Astrocyte (in vitro differentiated cells and primary cell): ENCODE measurements at regions not wholly inside any gene's neighbourhood (a gene's known extent, or its start where the extent isn't known, plus 50 kb on each side); places are given as distances from the start of the nearest gene placed in this dataset.

Source experiments
- DNase-seq: peaks from one replicate; pipeline ENCODE4 v3.0.0-alpha.2; 2010; ENCODE audit warnings: low read depth
- FAIRE-seq: peaks from 2 replicates; lab custom pipeline; 2011; peaks lifted over from hg19 to GRCh38; lab: Jason Lieb, UNC
- H2AFZ ChIP-seq: 2 replicates; pipeline ENCODE4 v1.6.0; 2012; ENCODE audit warnings: low read depth, low read length, inconsistent platforms
- H3K27ac ChIP-seq: 2 replicates; pipeline ENCODE4 v1.5.1; 2011; ENCODE audit warnings: low read depth, low read length, inconsistent platforms
- H3K27me3 ChIP-seq: 2 replicates; pipeline ENCODE4 v1.6.0; 2011; ENCODE audit warnings: low read length, inconsistent platforms; ENCODE audit not compliant: insufficient read depth
- H3K36me3 ChIP-seq: 2 replicates; pipeline ENCODE4 v1.5.1; 2011; ENCODE audit warnings: low read length, inconsistent platforms; ENCODE audit not compliant: insufficient read depth
- H3K4me1 ChIP-seq: 2 replicates; pipeline ENCODE4 v1.5.1; 2011; ENCODE audit warnings: low read length, inconsistent platforms; ENCODE audit not compliant: insufficient read depth
- H3K4me2 ChIP-seq: 2 replicates; pipeline ENCODE4 v1.6.0; 2012; ENCODE audit warnings: low read length, inconsistent platforms
- H3K4me3 ChIP-seq: 2 replicates; pipeline ENCODE4 v1.5.1; 2011; ENCODE audit warnings: low read depth, mild to moderate bottlenecking, low read length, inconsistent platforms; ENCODE audit not compliant: insufficient read depth
- H3K79me2 ChIP-seq: 2 replicates; pipeline ENCODE4 v1.6.0; 2012; ENCODE audit warnings: mild to moderate bottlenecking, low read length, inconsistent platforms; ENCODE audit not compliant: insufficient read depth
- H3K9ac ChIP-seq: 2 replicates; pipeline ENCODE4 v1.6.0; 2012; ENCODE audit warnings: mild to moderate bottlenecking, low read length, inconsistent platforms
- H3K9me3 ChIP-seq: 2 replicates; pipeline ENCODE4 v1.5.1; 2012; ENCODE audit warnings: low read depth, mild to moderate bottlenecking, low read length, inconsistent platforms; ENCODE audit not compliant: insufficient read depth
- H4K20me1 ChIP-seq: 2 replicates; pipeline ENCODE4 v1.6.0; 2012; ENCODE audit warnings: low read length, inconsistent platforms; ENCODE audit not compliant: insufficient read depth
- H3K27ac Mint-ChIP-seq: one replicate; pipeline ENCODE4 v1.8.0; 2021; ENCODE audit warnings: mild to moderate bottlenecking, mixed read lengths; ENCODE audit not compliant: unreplicated experiment
- H3K27me3 Mint-ChIP-seq: one replicate; pipeline ENCODE4 v1.8.0; 2021; ENCODE audit warnings: low read depth, mixed read lengths; ENCODE audit not compliant: unreplicated experiment
- H3K36me3 Mint-ChIP-seq: one replicate; pipeline ENCODE4 v1.8.0; 2021; ENCODE audit warnings: low read depth, mixed read lengths; ENCODE audit not compliant: unreplicated experiment
- H3K4me1 Mint-ChIP-seq: one replicate; pipeline ENCODE4 v1.8.0; 2021; ENCODE audit warnings: low read depth, mixed read lengths; ENCODE audit not compliant: unreplicated experiment
- H3K4me3 Mint-ChIP-seq: one replicate; pipeline ENCODE4 v1.8.0; 2021; ENCODE audit warnings: mild to moderate bottlenecking, moderate library complexity, mixed read lengths; ENCODE audit not compliant: unreplicated experiment
- H3K9me3 Mint-ChIP-seq: one replicate; pipeline ENCODE4 v1.8.0; 2021; ENCODE audit warnings: mild to moderate bottlenecking, mixed read lengths; ENCODE audit not compliant: unreplicated experiment
- CTCF ChIP-seq: IDR thresholded peaks from 2 replicates; pipeline ENCODE4 v1.5.1; 2011; ENCODE audit warnings: low read depth, mild to moderate bottlenecking, inconsistent platforms, low read length, moderate library complexity; ENCODE audit not compliant: insufficient read depth
- EZH2 ChIP-seq: IDR thresholded peaks from 2 replicates; pipeline ENCODE4 v1.6.1; 2012; ENCODE audit warnings: mild to moderate bottlenecking, low read length, inconsistent platforms; ENCODE audit not compliant: insufficient read depth

- Histone ChIP-seq H4K20me1 (no peaks in the 10 kb centered on the region), H3K27me3 (no peaks in the 10 kb centered on the region), H2AFZ (no peak overlapping the region), H3K36me3 (no peaks in the 10 kb centered on the region), H3K9me3 (no peaks in the 10 kb centered on the region), H3K4me1 (no peaks in the 10 kb centered on the region), H3K27ac (no peak overlapping the region), H3K4me2 (no peak overlapping the region), H3K4me3 (no peak overlapping the region), H3K9ac (no peak overlapping the region), H3K79me2 (no peaks in the 10 kb centered on the region)
- FAIRE-seq (no peak), DNase-seq (no peak)
- no peak overlapping the region for H3K4me3 Mint-ChIP-seq
- H3K9me3 Mint-ChIP-seq, result no peaks in the 10 kb centered on the region
- H3K4me1 Mint-ChIP-seq, result peaks cover 2% of the 10 kb centered on the region
- H3K27me3 Mint-ChIP-seq, result no peaks in the 10 kb centered on the region
- no peaks in the 10 kb centered on the region for H3K36me3 Mint-ChIP-seq
- no peak for TF ChIP-seq CTCF
- no peak overlapping the region for H3K27ac Mint-ChIP-seq
These were observed 1188.0 kb downstream of the CDH11 start for GRCh38 chr16:63933841-63934240.

GRCh38 chr16:63928421-63928820, 1193.4 kb downstream of the CDH11 start:
- Histone ChIP-seq H4K20me1 (no peaks in the 10 kb centered on the region), H3K4me1 (no peaks in the 10 kb centered on the region), H3K27ac (no peak overlapping the region), H3K36me3 (no peaks in the 10 kb centered on the region), H3K9ac (no peak overlapping the region), H3K4me2 (no peak overlapping the region), H3K4me3 (no peak overlapping the region), H2AFZ (no peak overlapping the region), H3K79me2 (no peaks in the 10 kb centered on the region), H3K27me3 (no peaks in the 10 kb centered on the region), H3K9me3 (no peaks in the 10 kb centered on the region)
- no peak overlapping the region for H3K27ac Mint-ChIP-seq
- H3K36me3 Mint-ChIP-seq, result no peaks in the 10 kb centered on the region
- H3K9me3 Mint-ChIP-seq, result no peaks in the 10 kb centered on the region
- H3K4me3 Mint-ChIP-seq, result no peak overlapping the region
- H3K27me3 Mint-ChIP-seq, result no peaks in the 10 kb centered on the region
- no peaks in the 10 kb centered on the region for H3K4me1 Mint-ChIP-seq
- FAIRE-seq (no peak), DNase-seq (no peak)
- TF ChIP-seq CTCF (no peak), EZH2 (no peak)

GRCh38 chr16:63925221-63925620, 1196.6 kb downstream of the CDH11 start:
- no peaks in the 10 kb centered on the region for H3K27me3 Mint-ChIP-seq
- H3K9me3 ChIP-seq, result no peaks in the 10 kb centered on the region
- no peaks in the 10 kb centered on the region for H3K36me3 ChIP-seq
- no peaks in the 10 kb centered on the region for H3K27me3 ChIP-seq
- H3K27ac ChIP-seq, result no peak overlapping the region
- FAIRE-seq (no peak), DNase-seq (no peak)
- H3K4me1 ChIP-seq, result no peaks in the 10 kb centered on the region
- no peak overlapping the region for H3K4me3 Mint-ChIP-seq
- no peak overlapping the region for H2AFZ ChIP-seq
- H3K36me3 Mint-ChIP-seq, result no peaks in the 10 kb centered on the region
- H3K4me2 ChIP-seq, result no peak overlapping the region
- H3K27ac Mint-ChIP-seq, result no peak overlapping the region
- peaks cover 12% of the 10 kb centered on the region for H3K4me1 Mint-ChIP-seq
- H3K9me3 Mint-ChIP-seq, result no peaks in the 10 kb centered on the region
- TF ChIP-seq CTCF (no peak), EZH2 (no peak)
- no peak overlapping the region for H3K9ac ChIP-seq
- no peaks in the 10 kb centered on the region for H3K79me2 ChIP-seq
- no peaks in the 10 kb centered on the region for H4K20me1 ChIP-seq
- H3K4me3 ChIP-seq, result no peak overlapping the region
